Panc1 (cell line): ENCODE measurements at regions not wholly inside any gene's neighbourhood (a gene's known extent, or its start where the extent isn't known, plus 50 kb on each side); places are given as distances from the start of the nearest gene placed in this dataset.

Source experiments
- ATAC-seq: fragments of 200-7000 bp; cut with Tn5 transposase; 2 replicates; pipeline ENCODE4 v1.9.1; 2020; ENCODE audit warnings: mild to moderate bottlenecking, moderate library complexity
- BruUV-seq: library from RNA; stranded (reverse); fragments of 400-500 nt; replicated peaks from 2 replicates; lab custom pipeline; 2021; lab: Mats Ljungman, UMichigan
- CTCF ChIA-PET: fragments of 300-600 bp; sonication (Branson Sonifier 250); formaldehyde crosslinking; loops from one replicate; lab custom pipeline; 2022; ENCODE audit warnings: antibody characterized with exemption; lab: Charles Lee
- POLR2A ChIA-PET: fragments of 300-600 bp; sonication (Branson Sonifier 250); formaldehyde crosslinking; loops from one replicate; lab custom pipeline; 2022; ENCODE audit warnings: antibody characterized with exemption; lab: Charles Lee
- DNase-seq: peaks from one replicate; pipeline ENCODE4 v3.0.0-alpha.2; 2010; ENCODE audit warnings: low read depth, low spot score
- H3K27ac ChIP-seq: 2 replicates; pipeline ENCODE4 v1.5.1; 2011; ENCODE audit warnings: mild to moderate bottlenecking, low read length, inconsistent platforms
- H3K27me3 ChIP-seq: fragments of 200-500 bp; sonication (Bioruptor generic); 2 replicates; pipeline ENCODE4 v1.6.0; 2014; ENCODE audit warnings: low read length, inconsistent platforms; ENCODE audit not compliant: control insufficient read depth, insufficient read depth
- H3K36me3 ChIP-seq: fragments of 200-500 bp; sonication (Bioruptor generic); 2 replicates; pipeline ENCODE4 v1.5.1; 2014; ENCODE audit warnings: inconsistent platforms, mild to moderate bottlenecking, low read length, moderate library complexity; ENCODE audit not compliant: control insufficient read depth, insufficient read depth
- H3K4me1 ChIP-seq: 2 replicates; pipeline ENCODE4 v1.5.1; 2011; ENCODE audit warnings: inconsistent platforms, mild to moderate bottlenecking, low read length, moderate library complexity; ENCODE audit not compliant: control insufficient read depth, insufficient read depth
- H3K4me3 ChIP-seq, 2 experiments: 2 replicates each; pipeline ENCODE4 v1.5.1; 2011 to 2012; ENCODE audit warnings: low read depth in 2 of 2, low read length in 2 of 2, mild to moderate bottlenecking in 2 of 2, inconsistent platforms in 1 of 2, moderate library complexity in 1 of 2
- H3K9me3 ChIP-seq: fragments of 200-500 bp; sonication (Bioruptor generic); 2 replicates; pipeline ENCODE4 v1.5.1; 2014; ENCODE audit warnings: low read depth, mild to moderate bottlenecking, inconsistent platforms, low read length, moderate library complexity; ENCODE audit not compliant: control insufficient read depth, insufficient read depth
- POLR2AphosphoS5 ChIP-seq: IDR thresholded peaks from 2 replicates; pipeline ENCODE4 v1.6.1; 2012; ENCODE audit warnings: mild to moderate bottlenecking, low read depth, low read length, moderate library complexity
- SIN3A ChIP-seq: IDR thresholded peaks from 2 replicates; pipeline ENCODE4 v1.6.1; 2012; ENCODE audit warnings: low read depth, mild to moderate bottlenecking, low read length, moderate library complexity, borderline replicate concordance; ENCODE audit not compliant: insufficient read depth
- TCF7L2 ChIP-seq: IDR thresholded peaks from 2 replicates; pipeline ENCODE4 v1.6.1; 2011; ENCODE audit warnings: mild to moderate bottlenecking, low read depth, low read length, inconsistent platforms
- in situ Hi-C: cut with HindIII; loops from 2 replicates; pipeline ENCODE4 v1.10.0; 2016; ENCODE audit warnings: low sequenced_read_pairs, low pct_unique_long_range_greater_than_20kb
- intact Hi-C: fragments of 100-400 bp; cut with micrococcal nuclease; formaldehyde crosslinking; loops from one replicate; pipeline ENCODE4 v1.10.0; 2022; ENCODE audit not compliant: unreplicated experiment
- TF ChIP-seq, protein P1 (sequence below), 2 experiments: IDR thresholded peaks; 2 replicates each; pipeline ENCODE4 v1.6.1; 2011 to 2012; ENCODE audit warnings: low read depth in 2 of 2, control low read depth in 1 of 2, low read length in 1 of 2, mild to moderate bottlenecking in 1 of 2, moderate library complexity in 1 of 2; ENCODE audit not compliant: insufficient read depth in 1 of 2
- TF ChIP-seq, protein P2 (sequence below): fragments of 450-650 bp; IDR thresholded peaks from 2 replicates; pipeline ENCODE4 v1.5.1; 2017; ENCODE audit warnings: mild to moderate bottlenecking

DNA sequence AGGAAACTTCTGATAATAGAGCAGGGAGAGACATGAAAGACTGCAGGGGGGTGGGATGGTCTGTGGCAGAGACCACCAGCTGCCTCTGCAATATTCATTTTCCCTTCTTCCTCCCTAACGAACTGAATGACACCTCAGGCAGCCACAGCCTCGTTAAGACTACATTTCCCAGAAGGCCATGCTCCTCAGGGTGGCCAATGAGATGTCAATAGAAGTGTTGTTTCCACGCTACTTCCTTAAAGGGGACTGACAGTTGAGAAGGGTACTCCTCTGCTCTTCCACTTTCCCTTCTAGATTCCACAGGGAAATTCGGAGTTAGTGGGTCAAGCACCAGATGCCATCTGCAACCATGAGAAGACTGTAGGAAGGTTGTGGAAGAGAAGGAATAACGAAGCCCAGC is 52.0 kb upstream of the DAPK1 start:
- Histone ChIP-seq H3K4me1 (no peaks in the 10 kb centered on the region), H3K9me3 (no peaks in the 10 kb centered on the region), H3K27ac (no peak overlapping the region), H3K27me3 (no peaks in the 10 kb centered on the region), H3K36me3 (no peaks in the 10 kb centered on the region), H3K4me3 (peak overlapping the region in 1 of 2 experiments; percentile 20; a peak in 1 of 4 replicates)
- no TSS peak for BruUV-seq
- ChIA-PET CTCF (no interaction called here), POLR2A (no interaction called here)
- intact Hi-C loops (no loop called here), in situ Hi-C loops (no loop called here)
- no peak for ATAC-seq
- TF ChIP-seq, protein P1, sequence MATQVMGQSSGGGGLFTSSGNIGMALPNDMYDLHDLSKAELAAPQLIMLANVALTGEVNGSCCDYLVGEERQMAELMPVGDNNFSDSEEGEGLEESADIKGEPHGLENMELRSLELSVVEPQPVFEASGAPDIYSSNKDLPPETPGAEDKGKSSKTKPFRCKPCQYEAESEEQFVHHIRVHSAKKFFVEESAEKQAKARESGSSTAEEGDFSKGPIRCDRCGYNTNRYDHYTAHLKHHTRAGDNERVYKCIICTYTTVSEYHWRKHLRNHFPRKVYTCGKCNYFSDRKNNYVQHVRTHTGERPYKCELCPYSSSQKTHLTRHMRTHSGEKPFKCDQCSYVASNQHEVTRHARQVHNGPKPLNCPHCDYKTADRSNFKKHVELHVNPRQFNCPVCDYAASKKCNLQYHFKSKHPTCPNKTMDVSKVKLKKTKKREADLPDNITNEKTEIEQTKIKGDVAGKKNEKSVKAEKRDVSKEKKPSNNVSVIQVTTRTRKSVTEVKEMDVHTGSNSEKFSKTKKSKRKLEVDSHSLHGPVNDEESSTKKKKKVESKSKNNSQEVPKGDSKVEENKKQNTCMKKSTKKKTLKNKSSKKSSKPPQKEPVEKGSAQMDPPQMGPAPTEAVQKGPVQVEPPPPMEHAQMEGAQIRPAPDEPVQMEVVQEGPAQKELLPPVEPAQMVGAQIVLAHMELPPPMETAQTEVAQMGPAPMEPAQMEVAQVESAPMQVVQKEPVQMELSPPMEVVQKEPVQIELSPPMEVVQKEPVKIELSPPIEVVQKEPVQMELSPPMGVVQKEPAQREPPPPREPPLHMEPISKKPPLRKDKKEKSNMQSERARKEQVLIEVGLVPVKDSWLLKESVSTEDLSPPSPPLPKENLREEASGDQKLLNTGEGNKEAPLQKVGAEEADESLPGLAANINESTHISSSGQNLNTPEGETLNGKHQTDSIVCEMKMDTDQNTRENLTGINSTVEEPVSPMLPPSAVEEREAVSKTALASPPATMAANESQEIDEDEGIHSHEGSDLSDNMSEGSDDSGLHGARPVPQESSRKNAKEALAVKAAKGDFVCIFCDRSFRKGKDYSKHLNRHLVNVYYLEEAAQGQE (IDR thresholded peaks at IDR 0.05; ENCODE audit: insufficient read depth in 1 of 2, low read depth in 2 of 2, low read length in 1 of 2) = no peak
- no peak for TF ChIP-seq SIN3A
- TF ChIP-seq, protein P2, sequence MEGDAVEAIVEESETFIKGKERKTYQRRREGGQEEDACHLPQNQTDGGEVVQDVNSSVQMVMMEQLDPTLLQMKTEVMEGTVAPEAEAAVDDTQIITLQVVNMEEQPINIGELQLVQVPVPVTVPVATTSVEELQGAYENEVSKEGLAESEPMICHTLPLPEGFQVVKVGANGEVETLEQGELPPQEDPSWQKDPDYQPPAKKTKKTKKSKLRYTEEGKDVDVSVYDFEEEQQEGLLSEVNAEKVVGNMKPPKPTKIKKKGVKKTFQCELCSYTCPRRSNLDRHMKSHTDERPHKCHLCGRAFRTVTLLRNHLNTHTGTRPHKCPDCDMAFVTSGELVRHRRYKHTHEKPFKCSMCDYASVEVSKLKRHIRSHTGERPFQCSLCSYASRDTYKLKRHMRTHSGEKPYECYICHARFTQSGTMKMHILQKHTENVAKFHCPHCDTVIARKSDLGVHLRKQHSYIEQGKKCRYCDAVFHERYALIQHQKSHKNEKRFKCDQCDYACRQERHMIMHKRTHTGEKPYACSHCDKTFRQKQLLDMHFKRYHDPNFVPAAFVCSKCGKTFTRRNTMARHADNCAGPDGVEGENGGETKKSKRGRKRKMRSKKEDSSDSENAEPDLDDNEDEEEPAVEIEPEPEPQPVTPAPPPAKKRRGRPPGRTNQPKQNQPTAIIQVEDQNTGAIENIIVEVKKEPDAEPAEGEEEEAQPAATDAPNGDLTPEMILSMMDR = no peak
- TF ChIP-seq TCF7L2 = no peak
- TF ChIP-seq POLR2AphosphoS5 = no peak
- no peak for DNase-seq

DNA sequence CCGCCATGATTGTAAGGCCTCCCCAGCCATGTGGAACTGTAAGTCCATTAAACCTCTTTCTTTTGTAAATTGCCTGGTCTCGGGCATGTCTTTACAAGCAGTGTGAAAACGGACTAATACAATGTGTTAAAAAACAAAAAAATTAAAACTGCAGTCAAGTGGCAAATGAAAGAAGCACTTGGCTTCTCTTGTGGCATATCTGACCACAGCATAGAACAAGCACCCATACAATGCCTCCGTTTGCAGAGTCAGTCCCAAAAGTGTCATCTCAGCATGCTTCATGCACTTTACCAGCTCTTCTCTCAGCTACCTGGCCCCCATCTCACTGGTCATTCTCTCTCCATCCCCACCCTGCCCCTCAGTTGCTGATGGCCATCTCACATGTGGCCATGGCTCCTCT is 51.1 kb upstream of the DAPK1 start:
- in situ Hi-C loops = no loop called here
- ChIA-PET CTCF (no interaction called here), POLR2A (no interaction called here)
- Histone ChIP-seq H3K27me3 (no peaks in the 10 kb centered on the region), H3K9me3 (no peaks in the 10 kb centered on the region), H3K27ac (no peak overlapping the region), H3K36me3 (no peaks in the 10 kb centered on the region), H3K4me1 (no peaks in the 10 kb centered on the region), H3K4me3 (no peak overlapping the region)
- no peak for DNase-seq
- ATAC-seq = no peak
- TF ChIP-seq POLR2AphosphoS5 (no peak), SIN3A (no peak), TCF7L2 (no peak)
- TF ChIP-seq, protein P2 = no peak
- TF ChIP-seq, protein P1 (IDR thresholded peaks at IDR 0.05; ENCODE audit: insufficient read depth in 1 of 2, low read depth in 2 of 2, low read length in 1 of 2) = no peak
- BruUV-seq = no TSS peak
- intact Hi-C loops = no loop called here
